Umbilical cord (tissue), 1 donor: ENCODE measurements at regions not wholly inside any gene's neighbourhood (a gene's known extent, or its start where the extent isn't known, plus 50 kb on each side); places are given as distances from the start of the nearest gene placed in this dataset.
A peak's percentile ranks its signal among the peaks of the same experiment; 100 is the strongest.

Experiments
- DNase-seq: peaks from one replicate; pipeline ENCODE4 v3.0.0-alpha.2; 2015; ENCODE audit warnings: low spot score

- DNase-seq, result no peak
Measured at GRCh38 chr3:27935492-27935891, 213.4 kb upstream of the EOMES start.

GRCh38 chr3:27939521-27939920 is 217.4 kb upstream of the EOMES start:
- DNase-seq, result no peak

DNA sequence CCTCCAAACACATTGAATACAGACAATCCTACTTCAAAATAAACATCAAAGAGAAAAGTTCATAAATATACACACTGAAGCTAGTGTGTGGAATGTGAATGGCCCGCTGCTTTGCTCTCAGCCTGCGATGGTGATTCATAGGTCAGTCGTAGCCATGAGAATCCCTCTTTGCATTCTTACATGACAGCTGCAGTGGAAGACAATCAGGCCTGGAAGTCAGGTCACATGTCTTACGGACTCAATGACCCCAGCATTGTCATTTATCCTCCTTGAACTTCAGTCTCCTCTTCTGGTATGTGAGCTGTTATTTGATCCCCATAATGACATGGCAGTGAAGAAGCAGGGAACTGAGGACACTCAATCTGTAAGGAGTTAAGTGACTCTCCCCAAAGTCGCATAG is 217.8 kb upstream of the EOMES start:
- peak; percentile 35 for DNase-seq

- peak; percentile 14 for DNase-seq
Measured at GRCh38 chr3:27943106-27943505, 221.0 kb upstream of the EOMES start.

DNA sequence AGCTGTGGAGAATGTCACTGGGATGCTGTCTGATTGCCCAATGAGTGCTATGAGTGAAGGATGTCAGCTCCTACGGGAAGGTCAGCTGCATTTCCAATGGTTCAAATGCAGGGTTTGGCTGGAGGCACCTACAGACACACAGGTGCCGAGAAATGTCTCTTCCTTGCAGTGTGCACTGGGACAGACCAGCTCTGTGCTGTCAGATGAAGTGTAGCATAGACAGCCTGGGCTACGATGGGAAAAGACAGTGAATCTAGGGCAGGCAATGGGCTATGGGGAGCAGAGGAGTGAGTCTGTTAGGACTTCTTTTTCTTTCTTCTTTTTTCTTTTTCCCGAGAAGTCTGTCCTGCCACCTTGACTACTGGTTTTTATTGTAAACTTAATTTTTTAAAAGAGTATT is 223.1 kb upstream of the EOMES start:
- DNase-seq, result no peak

- no peak for DNase-seq
Measured at GRCh38 chr3:27960133-27960532, 238.0 kb upstream of the EOMES start.

DNA sequence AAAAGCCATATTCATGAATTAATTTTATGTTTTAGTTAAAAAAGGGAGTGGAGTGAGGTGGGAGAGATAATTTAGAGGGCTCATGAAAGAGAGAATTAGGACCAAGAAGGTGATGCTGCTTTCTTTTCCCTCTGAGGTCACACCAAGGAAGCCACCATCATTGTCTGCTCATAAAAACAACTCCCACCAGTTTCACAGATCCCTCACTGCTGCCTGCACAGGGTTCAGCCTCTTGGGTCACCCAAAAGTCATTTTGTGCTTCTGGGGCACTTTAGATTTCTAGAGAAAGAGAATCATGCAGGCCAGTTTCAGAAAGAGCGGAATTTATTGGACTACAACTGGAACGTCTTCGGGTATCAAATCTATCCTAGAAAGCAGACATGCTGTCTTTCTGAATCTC is 241.4 kb upstream of the EOMES start:
- DNase-seq, result no peak

DNA sequence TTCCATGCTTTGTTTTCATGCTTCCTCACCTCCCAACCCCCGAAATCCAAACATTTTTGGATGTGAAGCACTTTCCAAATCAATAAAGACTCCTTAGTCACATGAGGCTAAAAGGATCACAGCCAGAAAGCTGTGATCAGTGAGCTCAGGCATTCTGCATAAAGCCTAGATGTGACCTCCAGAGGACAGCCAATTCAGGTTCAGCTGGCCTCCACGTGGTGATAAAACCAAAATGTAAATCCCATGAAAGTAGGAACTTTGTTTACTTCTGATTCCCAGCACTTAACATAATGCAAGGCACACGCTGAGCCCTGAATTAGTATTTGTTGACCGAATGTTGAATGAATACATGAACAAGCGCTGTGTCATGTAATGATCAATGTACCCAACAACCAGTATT is 249.5 kb upstream of the EOMES start:
- no peak for DNase-seq

- DNase-seq, result no peak
Measured at GRCh38 chr3:27976933-27977332, 254.8 kb upstream of the EOMES start.

DNA sequence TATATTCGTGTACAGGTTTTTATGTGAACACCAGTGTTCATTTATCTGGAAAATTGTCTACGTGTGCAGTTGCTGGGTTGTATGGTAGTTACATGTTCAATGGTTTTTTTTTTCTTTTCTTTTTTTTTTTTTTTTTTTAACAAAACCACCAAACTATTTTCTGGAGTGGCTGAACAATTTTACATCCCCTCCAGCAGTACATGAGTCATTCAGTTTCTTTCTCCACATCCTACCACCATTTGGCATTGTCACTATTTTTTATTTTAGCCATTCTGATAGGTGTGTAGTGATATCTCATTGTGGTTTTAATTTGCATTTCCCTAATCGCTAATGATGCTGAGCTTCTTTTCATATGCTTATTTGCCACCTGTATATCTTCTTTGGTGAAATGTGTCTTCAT is 256.3 kb upstream of the EOMES start:
- DNase-seq, result no peak

GRCh38 chr3:27985369-27986035 is 255.9 kb upstream of the CMC1 start:
- DNase-seq, result no peak

- DNase-seq, result no peak
Measured at GRCh38 chr3:27986234-27986879, 255.1 kb upstream of the CMC1 start.

- no peak for DNase-seq
Measured at GRCh38 chr3:27990324-27990723, 251.1 kb upstream of the CMC1 start.

- DNase-seq, result no peak
Measured at GRCh38 chr3:27990837-27991236, 250.6 kb upstream of the CMC1 start.

- no peak for DNase-seq
Measured at GRCh38 chr3:27993051-27993450, 248.4 kb upstream of the CMC1 start.

- no peak for DNase-seq
Measured at GRCh38 chr3:28000608-28001007, 240.8 kb upstream of the CMC1 start.

DNA sequence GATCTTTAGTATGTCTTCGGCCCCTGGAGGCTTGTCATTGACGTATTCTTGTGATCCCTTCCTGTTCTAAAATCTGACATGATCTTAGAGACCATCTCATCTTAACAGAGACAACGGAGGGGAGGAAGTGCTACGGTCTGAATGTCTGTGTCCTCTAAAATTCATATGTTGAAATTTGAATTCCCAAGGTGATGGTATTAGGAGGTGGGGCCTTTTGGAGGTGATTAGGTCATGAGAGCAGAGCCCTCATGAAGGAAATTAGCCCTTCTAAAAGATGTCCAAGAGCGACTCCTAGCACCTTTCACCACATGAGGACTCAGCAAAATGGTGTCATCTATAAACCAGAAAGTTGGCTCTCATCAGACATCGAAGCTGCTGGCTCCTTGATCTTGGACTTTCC is 233.2 kb upstream of the CMC1 start:
- DNase-seq, result no peak

DNA sequence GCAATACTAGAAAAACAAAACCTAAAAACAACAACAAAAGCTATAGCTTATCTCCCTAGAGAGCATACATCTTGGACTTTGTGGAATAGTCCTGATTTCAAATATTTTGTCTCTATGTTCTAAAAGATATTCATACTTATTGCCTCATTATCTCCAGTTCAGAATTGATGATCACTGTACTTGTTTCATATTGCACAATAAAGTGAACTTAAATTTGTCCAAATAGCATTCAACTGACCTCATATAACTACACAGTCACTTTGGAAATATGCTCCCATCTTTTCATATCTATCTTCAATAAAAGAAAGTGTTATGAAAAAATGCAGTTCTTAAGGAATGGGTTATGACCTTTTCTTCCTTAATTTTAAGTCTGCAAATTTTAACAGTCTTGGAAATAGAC is 228.6 kb upstream of the CMC1 start:
- no peak for DNase-seq

DNA sequence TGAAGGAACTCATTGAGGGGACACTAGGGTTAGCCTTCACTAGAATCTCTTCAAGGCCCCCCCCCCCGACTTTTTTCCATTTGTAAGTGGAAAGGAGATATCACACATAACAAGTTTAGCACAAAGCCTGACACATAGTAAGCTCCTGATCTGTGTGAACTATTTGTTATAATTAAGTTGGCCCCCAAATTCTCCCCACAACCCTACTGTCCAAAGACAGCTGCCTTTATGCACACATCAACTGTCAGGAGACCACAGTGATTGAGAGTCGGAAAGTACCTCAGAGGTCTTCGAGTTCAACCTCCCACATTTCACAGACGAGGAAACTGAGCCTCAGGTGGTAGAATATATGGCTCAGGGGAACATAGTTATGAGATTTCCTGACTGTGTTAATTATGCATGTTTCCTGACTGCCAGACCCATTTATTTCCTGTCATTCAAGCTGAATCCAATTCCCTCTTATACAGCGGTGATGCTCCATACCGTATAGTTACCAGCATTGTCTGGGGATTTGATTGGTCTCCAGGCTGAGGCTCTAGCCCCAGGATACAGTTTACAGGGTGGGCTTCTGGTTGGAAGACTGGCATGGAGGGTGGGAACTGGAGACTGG is 227.4 kb upstream of the CMC1 start:
- DNase-seq, result no peak

- DNase-seq, result no peak
Measured at GRCh38 chr3:28018925-28019718, 222.3 kb upstream of the CMC1 start.

GRCh38 chr3:28019740-28020139 is 221.7 kb upstream of the CMC1 start:
- DNase-seq, result no peak

GRCh38 chr3:28022916-28023315 is 218.5 kb upstream of the CMC1 start:
- no peak for DNase-seq

- no peak for DNase-seq
Measured at GRCh38 chr3:28028554-28028953, 212.9 kb upstream of the CMC1 start.
